Erythroblast (primary cell): ENCODE measurements at regions not wholly inside any gene's neighbourhood (a gene's known extent, or its start where the extent isn't known, plus 50 kb on each side); places are given as distances from the start of the nearest gene placed in this dataset.
A peak's percentile ranks its signal among the peaks of the same experiment; 100 is the strongest.
"Not testable (repeated sequence)": the region's sequence is repeated elsewhere in the genome, so short reads cannot be mapped to it uniquely, and the experiment has no call there.

Source experiments
- DNase-seq, 2 experiments: peaks; one replicate each; lab custom pipeline; 2025; lab: John Stamatoyannopoulos, UW
- GATA1 ChIP-seq: IDR thresholded peaks from 2 replicates; pipeline ENCODE4 v1.6.1; 2011; ENCODE audit warnings: low read depth, mild to moderate bottlenecking, control low read depth, low read length, moderate library complexity
- POLR2A ChIP-seq: IDR thresholded peaks from 2 replicates; pipeline ENCODE4 v1.6.1; 2011; ENCODE audit warnings: mild to moderate bottlenecking, low read length

GRCh38 chr1:20411196-20411980 is 74.6 kb downstream of the CAMK2N1 start:
- peak in 1 of 2 experiments; percentile 14 for DNase-seq
- TF ChIP-seq POLR2A (no peak), GATA1 (no peak)

GRCh38 chr1:20410503-20410902 is 75.5 kb downstream of the CAMK2N1 start:
- TF ChIP-seq POLR2A (no peak), GATA1 (no peak)
- no peak for DNase-seq

GRCh38 chr1:20409971-20410370 is 76.0 kb downstream of the CAMK2N1 start:
- no peak for DNase-seq
- TF ChIP-seq POLR2A = no peak
- TF ChIP-seq GATA1 = no peak

- no peak for DNase-seq
- TF ChIP-seq POLR2A = no peak
- no peak for TF ChIP-seq GATA1
These were observed 77.0 kb downstream of the CAMK2N1 start for GRCh38 chr1:20409012-20409411.

GRCh38 chr1:20408133-20408650 is 77.8 kb downstream of the CAMK2N1 start:
- DNase-seq = not testable (repeated sequence)

GRCh38 chr1:20405893-20406604 is 80.0 kb downstream of the CAMK2N1 start:
- TF ChIP-seq GATA1 (no peak), POLR2A (no peak)
- no peak for DNase-seq

- no peak for DNase-seq
- no peak for TF ChIP-seq GATA1
These were observed 80.8 kb downstream of the CAMK2N1 start for GRCh38 chr1:20405051-20405754.
